Hepatocyte (in vitro differentiated cells): ENCODE measurements at regions not wholly inside any gene's neighbourhood (a gene's known extent, or its start where the extent isn't known, plus 50 kb on each side); places are given as distances from the start of the nearest gene placed in this dataset.

Experiments
- EZH2 ChIP-seq: fragments of 200-600 bp; sonication (generic); IDR thresholded peaks from 2 replicates; pipeline ENCODE4 v1.6.1; 2016; ENCODE audit warnings: antibody characterized with exemption, mild to moderate bottlenecking, borderline replicate concordance
- TF ChIP-seq, protein P1 (sequence below): fragments of 200-600 bp; sonication (generic); IDR thresholded peaks from 2 replicates; pipeline ENCODE4 v1.5.1; 2016; ENCODE audit warnings: antibody characterized with exemption, mild to moderate bottlenecking; ENCODE audit not compliant: poor library complexity

DNA sequence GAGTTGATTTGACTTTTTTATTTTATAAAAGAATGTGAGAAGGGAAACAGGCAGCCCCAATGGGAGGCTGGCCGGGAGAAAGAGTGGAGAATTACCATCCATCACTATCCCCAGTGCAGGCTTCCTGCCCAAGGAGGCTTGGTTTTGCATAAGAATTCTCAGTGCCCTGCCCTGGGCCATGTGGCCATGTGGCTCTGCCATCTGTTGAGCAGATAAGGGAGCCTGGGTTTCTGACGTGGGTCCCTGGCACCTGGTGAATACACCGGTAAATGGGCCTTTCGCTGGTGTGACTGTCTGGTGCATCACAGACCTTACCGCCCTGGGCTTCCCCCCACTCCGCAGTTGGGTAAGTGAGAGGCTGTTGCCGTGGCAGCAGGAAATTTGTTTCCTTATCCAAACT, 54.5 kb upstream of the TMEM163 start:
- TF ChIP-seq, protein P1, sequence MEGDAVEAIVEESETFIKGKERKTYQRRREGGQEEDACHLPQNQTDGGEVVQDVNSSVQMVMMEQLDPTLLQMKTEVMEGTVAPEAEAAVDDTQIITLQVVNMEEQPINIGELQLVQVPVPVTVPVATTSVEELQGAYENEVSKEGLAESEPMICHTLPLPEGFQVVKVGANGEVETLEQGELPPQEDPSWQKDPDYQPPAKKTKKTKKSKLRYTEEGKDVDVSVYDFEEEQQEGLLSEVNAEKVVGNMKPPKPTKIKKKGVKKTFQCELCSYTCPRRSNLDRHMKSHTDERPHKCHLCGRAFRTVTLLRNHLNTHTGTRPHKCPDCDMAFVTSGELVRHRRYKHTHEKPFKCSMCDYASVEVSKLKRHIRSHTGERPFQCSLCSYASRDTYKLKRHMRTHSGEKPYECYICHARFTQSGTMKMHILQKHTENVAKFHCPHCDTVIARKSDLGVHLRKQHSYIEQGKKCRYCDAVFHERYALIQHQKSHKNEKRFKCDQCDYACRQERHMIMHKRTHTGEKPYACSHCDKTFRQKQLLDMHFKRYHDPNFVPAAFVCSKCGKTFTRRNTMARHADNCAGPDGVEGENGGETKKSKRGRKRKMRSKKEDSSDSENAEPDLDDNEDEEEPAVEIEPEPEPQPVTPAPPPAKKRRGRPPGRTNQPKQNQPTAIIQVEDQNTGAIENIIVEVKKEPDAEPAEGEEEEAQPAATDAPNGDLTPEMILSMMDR: no peak
- TF ChIP-seq EZH2: no peak
